ENCODE measurements at regions not wholly inside any gene's neighbourhood (a gene's known extent, or its start where the extent isn't known, plus 50 kb on each side); places are given as distances from the start of the nearest gene placed in this dataset.

- H3K27me3 ChIP-seq (replicated peaks in 1 of 7) = no peaks in the 10 kb centered on the region
- H3K27ac ChIP-seq = peak overlapping the region in 6 of 8 donors; percentile 46 to 86 (median 71)
- peaks cover 0 to 13% (median 2%) of the 10 kb centered on the region in 6 donors for H3K36me3 ChIP-seq
- peaks cover under 1 to 59% (median 32%) of the 10 kb centered on the region in 6 donors for H3K4me1 ChIP-seq
- TF ChIP-seq, protein P1, sequence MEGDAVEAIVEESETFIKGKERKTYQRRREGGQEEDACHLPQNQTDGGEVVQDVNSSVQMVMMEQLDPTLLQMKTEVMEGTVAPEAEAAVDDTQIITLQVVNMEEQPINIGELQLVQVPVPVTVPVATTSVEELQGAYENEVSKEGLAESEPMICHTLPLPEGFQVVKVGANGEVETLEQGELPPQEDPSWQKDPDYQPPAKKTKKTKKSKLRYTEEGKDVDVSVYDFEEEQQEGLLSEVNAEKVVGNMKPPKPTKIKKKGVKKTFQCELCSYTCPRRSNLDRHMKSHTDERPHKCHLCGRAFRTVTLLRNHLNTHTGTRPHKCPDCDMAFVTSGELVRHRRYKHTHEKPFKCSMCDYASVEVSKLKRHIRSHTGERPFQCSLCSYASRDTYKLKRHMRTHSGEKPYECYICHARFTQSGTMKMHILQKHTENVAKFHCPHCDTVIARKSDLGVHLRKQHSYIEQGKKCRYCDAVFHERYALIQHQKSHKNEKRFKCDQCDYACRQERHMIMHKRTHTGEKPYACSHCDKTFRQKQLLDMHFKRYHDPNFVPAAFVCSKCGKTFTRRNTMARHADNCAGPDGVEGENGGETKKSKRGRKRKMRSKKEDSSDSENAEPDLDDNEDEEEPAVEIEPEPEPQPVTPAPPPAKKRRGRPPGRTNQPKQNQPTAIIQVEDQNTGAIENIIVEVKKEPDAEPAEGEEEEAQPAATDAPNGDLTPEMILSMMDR (IDR thresholded peaks at IDR 0.05 in 8 of 11, conservative IDR thresholded peaks at IDR 0.05 in 3 of 11) = no peak
- no peak for TF ChIP-seq POLR2A (IDR thresholded peaks at IDR 0.05)
- no peak for TF ChIP-seq POLR2AphosphoS5 (IDR thresholded peaks at IDR 0.05)
- intact Hi-C loops (cut with DNase I; ENCODE audit: low total_unique reads) = no loop called here
- H3K9me3 ChIP-seq = no peaks in the 10 kb centered on the region
- H3K4me3 ChIP-seq = no peak overlapping the region
- no peak for DNase-seq
Measured at GRCh38 chr14:71583705-71584104, 348.5 kb upstream of the RGS6 start.

GRCh38 chr14:71585361-71585760, 346.9 kb upstream of the RGS6 start:
- no peak for DNase-seq
- TF ChIP-seq POLR2AphosphoS5 (IDR thresholded peaks at IDR 0.05) = no peak
- H3K27me3 ChIP-seq (replicated peaks in 1 of 7) = no peaks in the 10 kb centered on the region
- peaks cover 0 to 17% (median 4%) of the 10 kb centered on the region in 6 donors for H3K36me3 ChIP-seq
- H3K4me3 ChIP-seq = no peak overlapping the region
- H3K27ac ChIP-seq = no peak overlapping the region
- no peaks in the 10 kb centered on the region for H3K9me3 ChIP-seq
- intact Hi-C loops (cut with DNase I; ENCODE audit: low total_unique reads) = no loop called here
- H3K4me1 ChIP-seq = peaks cover 8 to 70% (median 33%) of the 10 kb centered on the region in 6 donors

DNA sequence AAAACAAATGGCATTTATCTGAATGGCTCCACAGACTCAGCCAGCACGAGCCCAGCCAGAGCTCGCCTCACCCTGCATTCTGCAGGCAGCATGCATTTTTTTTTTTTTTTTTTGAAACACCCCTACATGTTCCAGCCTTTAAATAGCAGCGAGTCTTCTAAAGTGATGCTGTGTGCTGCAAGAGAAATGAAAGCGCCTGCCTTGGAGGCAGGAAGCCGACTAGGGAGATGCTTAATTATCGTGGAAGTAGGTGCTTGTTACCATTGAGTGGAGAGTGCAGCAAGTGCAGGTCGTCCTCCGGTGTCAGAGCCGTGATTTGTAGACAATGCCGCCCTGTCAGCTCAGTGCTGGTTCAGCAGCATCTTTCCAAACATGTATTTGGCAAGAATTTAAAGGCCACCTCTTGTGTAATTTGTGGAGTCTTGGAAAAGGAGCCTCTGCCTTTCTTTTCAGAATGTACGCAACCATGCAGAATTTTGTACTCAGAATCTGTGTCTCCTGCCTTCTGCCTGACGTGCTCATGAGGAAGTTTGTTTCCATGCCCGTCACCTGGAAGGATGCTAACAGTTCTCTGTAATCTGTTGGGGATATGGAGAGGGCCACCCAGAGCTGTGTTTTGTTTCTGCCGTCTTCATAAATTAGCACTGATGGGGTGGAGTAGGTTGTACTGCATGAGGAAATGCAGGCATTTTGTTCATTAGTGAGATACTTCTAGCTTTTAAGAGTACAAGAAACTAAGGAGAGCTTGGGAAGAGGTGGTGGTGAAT, 345.9 kb upstream of the RGS6 start:
- Histone ChIP-seq H3K27me3 (replicated peaks in 1 of 7) (no peaks in the 10 kb centered on the region), H3K27ac (peak overlapping the region in 2 of 8 donors; percentile 24), H3K4me3 (peak overlapping the region in 2 of 8 donors; percentile 4 to 33), H3K4me1 (peaks cover 8 to 79% (median 32%) of the 10 kb centered on the region in 6 donors), H3K9me3 (no peaks in the 10 kb centered on the region), H3K36me3 (peaks cover 0 to 17% (median 4%) of the 10 kb centered on the region in 6 donors)
- peak in 2 of 3 donors; percentile 36 to 63 for TF ChIP-seq POLR2AphosphoS5 (IDR thresholded peaks at IDR 0.05)
- no peak for TF ChIP-seq POLR2A (IDR thresholded peaks at IDR 0.05)
- TF ChIP-seq, protein P1 (IDR thresholded peaks at IDR 0.05 in 8 of 11, conservative IDR thresholded peaks at IDR 0.05 in 3 of 11) = no peak
- intact Hi-C loops (cut with DNase I; ENCODE audit: low total_unique reads) = no loop called here
- WGBS, 5 donors = 30 to 42% (median 35%) methylated on average over 14 of the region's 14 CpGs
- DNase-seq = no peak

DNA sequence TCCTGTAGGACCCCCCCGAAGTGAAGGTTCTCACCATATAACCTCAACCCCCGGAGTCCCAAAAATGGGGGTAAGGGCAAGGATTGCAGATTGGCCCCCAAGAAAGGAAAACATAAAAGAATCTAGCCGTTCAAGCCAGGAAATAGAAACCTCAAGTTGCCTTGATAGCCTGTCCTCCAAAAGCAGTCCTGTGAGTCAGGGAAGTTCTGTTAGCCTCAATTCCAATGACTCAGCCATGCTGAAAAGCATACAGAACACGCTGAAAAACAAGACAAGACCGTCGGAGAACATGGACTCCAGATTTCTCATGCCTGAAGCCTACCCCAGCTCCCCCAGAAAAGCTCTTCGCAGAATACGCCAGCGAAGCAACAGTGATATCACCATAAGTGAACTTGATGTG, 344.2 kb upstream of the RGS6 start:
- H3K4me3 ChIP-seq = no peak overlapping the region
- intact Hi-C loops (cut with DNase I; ENCODE audit: low total_unique reads) = no loop called here
- H3K4me1 ChIP-seq = peaks cover 8 to 80% (median 35%) of the 10 kb centered on the region in 6 donors
- peaks cover 0 to 17% (median 4%) of the 10 kb centered on the region in 6 donors for H3K36me3 ChIP-seq
- no peaks in the 10 kb centered on the region for H3K9me3 ChIP-seq
- no peak for DNase-seq
- H3K27ac ChIP-seq = no peak overlapping the region
- TF ChIP-seq POLR2AphosphoS5 (IDR thresholded peaks at IDR 0.05) (no peak), POLR2A (IDR thresholded peaks at IDR 0.05) (no peak)
- TF ChIP-seq, protein P1 (IDR thresholded peaks at IDR 0.05 in 8 of 11, conservative IDR thresholded peaks at IDR 0.05 in 3 of 11) = no peak
- no peaks in the 10 kb centered on the region for H3K27me3 ChIP-seq (replicated peaks in 1 of 7)
- 86 to 90% (median 88%) methylated on average over 9 of the region's 9 CpGs for WGBS, 5 donors
